Progenitor cell of endocrine pancreas (in vitro differentiated cells): ENCODE measurements at regions not wholly inside any gene's neighbourhood (a gene's known extent, or its start where the extent isn't known, plus 50 kb on each side); places are given as distances from the start of the nearest gene placed in this dataset.

ENCODE experiments used
- DNase-seq: peaks from one replicate; pipeline ENCODE4 v3.0.0; 2021; ENCODE audit warnings: low spot score; ENCODE audit not compliant: unreplicated experiment
- H3K27ac Mint-ChIP-seq: 2 replicates; pipeline ENCODE4 v1.8.0; 2021; ENCODE audit warnings: mild to moderate bottlenecking, moderate library complexity, mixed read lengths
- H3K27me3 Mint-ChIP-seq: 2 replicates; pipeline ENCODE4 v1.8.0; 2021; ENCODE audit warnings: mixed read lengths
- H3K36me3 Mint-ChIP-seq: 2 replicates; pipeline ENCODE4 v1.8.0; 2022; ENCODE audit warnings: mixed read lengths; ENCODE audit not compliant: insufficient read depth
- H3K4me1 Mint-ChIP-seq: 2 replicates; pipeline ENCODE4 v1.8.0; 2021; ENCODE audit warnings: low read depth, mixed read lengths
- H3K4me3 Mint-ChIP-seq: 2 replicates; pipeline ENCODE4 v1.8.0; 2021; ENCODE audit warnings: low read depth, mild to moderate bottlenecking, moderate library complexity, mixed read lengths
- H3K9me3 Mint-ChIP-seq: 2 replicates; pipeline ENCODE4 v1.8.0; 2021; ENCODE audit warnings: low read depth, mixed read lengths
- TF ChIP-seq, protein P1 (sequence below): fragments of 200-600 bp; sonication (generic); IDR thresholded peaks from one replicate; pipeline ENCODE4 v1.5.0; 2021; ENCODE audit warnings: antibody characterized with exemption, mild to moderate bottlenecking; ENCODE audit not compliant: unreplicated experiment

DNA sequence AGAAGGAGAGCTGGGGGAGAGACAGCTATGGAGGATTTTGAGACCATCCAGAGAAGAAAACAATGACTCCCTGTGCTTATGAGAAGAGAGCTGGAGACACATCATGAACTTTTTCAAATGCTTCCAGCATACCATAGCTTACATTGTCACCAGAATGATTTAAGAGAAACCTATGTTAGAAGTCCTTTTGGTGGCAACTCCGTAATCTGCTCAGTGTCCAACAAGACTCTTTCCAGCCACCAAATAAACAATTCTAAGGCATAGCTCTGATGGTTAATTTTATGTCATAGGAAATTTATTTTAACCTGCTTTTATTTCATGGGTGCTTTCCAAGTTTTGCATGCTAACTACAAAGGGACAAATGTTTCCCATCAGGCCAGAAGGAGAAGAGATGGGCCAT is 200.3 kb upstream of the MCTP2 start:
- H3K27me3 Mint-ChIP-seq, result peaks cover 50% of the 10 kb centered on the region
- no peaks in the 10 kb centered on the region for H3K36me3 Mint-ChIP-seq
- H3K27ac Mint-ChIP-seq, result no peak overlapping the region
- no peak overlapping the region for H3K4me3 Mint-ChIP-seq
- H3K4me1 Mint-ChIP-seq, result peaks cover 7% of the 10 kb centered on the region
- TF ChIP-seq, protein P1, sequence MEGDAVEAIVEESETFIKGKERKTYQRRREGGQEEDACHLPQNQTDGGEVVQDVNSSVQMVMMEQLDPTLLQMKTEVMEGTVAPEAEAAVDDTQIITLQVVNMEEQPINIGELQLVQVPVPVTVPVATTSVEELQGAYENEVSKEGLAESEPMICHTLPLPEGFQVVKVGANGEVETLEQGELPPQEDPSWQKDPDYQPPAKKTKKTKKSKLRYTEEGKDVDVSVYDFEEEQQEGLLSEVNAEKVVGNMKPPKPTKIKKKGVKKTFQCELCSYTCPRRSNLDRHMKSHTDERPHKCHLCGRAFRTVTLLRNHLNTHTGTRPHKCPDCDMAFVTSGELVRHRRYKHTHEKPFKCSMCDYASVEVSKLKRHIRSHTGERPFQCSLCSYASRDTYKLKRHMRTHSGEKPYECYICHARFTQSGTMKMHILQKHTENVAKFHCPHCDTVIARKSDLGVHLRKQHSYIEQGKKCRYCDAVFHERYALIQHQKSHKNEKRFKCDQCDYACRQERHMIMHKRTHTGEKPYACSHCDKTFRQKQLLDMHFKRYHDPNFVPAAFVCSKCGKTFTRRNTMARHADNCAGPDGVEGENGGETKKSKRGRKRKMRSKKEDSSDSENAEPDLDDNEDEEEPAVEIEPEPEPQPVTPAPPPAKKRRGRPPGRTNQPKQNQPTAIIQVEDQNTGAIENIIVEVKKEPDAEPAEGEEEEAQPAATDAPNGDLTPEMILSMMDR, result no peak
- no peaks in the 10 kb centered on the region for H3K9me3 Mint-ChIP-seq
- DNase-seq, result no peak

GRCh38 chr15:94029495-94029894 is 201.9 kb upstream of the MCTP2 start:
- Mint-ChIP-seq H3K9me3 (no peaks in the 10 kb centered on the region), H3K36me3 (no peaks in the 10 kb centered on the region), H3K4me1 (peaks cover 7% of the 10 kb centered on the region), H3K27me3 (peaks cover 55% of the 10 kb centered on the region), H3K4me3 (no peak overlapping the region), H3K27ac (no peak overlapping the region)
- TF ChIP-seq, protein P1, result no peak
- no peak for DNase-seq

GRCh38 chr15:94028809-94029208 is 202.6 kb upstream of the MCTP2 start:
- Mint-ChIP-seq H3K27ac (no peak overlapping the region), H3K27me3 (peaks cover 57% of the 10 kb centered on the region), H3K9me3 (no peaks in the 10 kb centered on the region), H3K4me3 (no peak overlapping the region), H3K36me3 (no peaks in the 10 kb centered on the region), H3K4me1 (peaks cover 7% of the 10 kb centered on the region)
- no peak for DNase-seq
- TF ChIP-seq, protein P1, result peak; percentile 11

- Mint-ChIP-seq H3K36me3 (no peaks in the 10 kb centered on the region), H3K9me3 (no peaks in the 10 kb centered on the region), H3K27ac (no peak overlapping the region), H3K4me3 (no peak overlapping the region), H3K4me1 (peaks cover 7% of the 10 kb centered on the region), H3K27me3 (peaks cover 58% of the 10 kb centered on the region)
- TF ChIP-seq, protein P1, result no peak
- no peak for DNase-seq
Measured at GRCh38 chr15:94028121-94028520, 203.2 kb upstream of the MCTP2 start.

DNA sequence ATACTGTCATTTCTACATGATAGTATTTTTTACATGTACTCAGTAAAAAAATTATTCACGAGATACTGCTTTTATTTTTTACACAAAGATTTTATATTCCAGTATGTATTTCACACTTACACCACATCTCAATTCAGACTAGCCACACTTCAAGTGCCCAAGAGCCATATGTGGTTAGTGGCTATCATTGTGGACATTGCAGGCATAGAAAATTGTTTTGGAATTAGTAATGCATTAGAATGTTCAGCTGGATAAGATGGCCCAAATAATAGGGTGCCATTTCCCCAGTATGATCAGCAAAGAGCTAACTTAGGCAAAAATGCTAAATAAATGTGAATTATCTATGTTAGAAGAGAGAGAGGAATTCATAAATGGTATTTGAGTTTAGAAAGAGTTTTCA is 203.8 kb upstream of the MCTP2 start:
- peaks cover 7% of the 10 kb centered on the region for H3K4me1 Mint-ChIP-seq
- no peak overlapping the region for H3K4me3 Mint-ChIP-seq
- TF ChIP-seq, protein P1, result no peak
- H3K36me3 Mint-ChIP-seq, result no peaks in the 10 kb centered on the region
- no peaks in the 10 kb centered on the region for H3K9me3 Mint-ChIP-seq
- peaks cover 58% of the 10 kb centered on the region for H3K27me3 Mint-ChIP-seq
- DNase-seq, result no peak
- no peak overlapping the region for H3K27ac Mint-ChIP-seq
